NCI-H2227 (cell line): ENCODE measurements at regions not wholly inside any gene's neighbourhood (a gene's known extent, or its start where the extent isn't known, plus 50 kb on each side); places are given as distances from the start of the nearest gene placed in this dataset.
"Not testable (repeated sequence)": the region's sequence is repeated elsewhere in the genome, so short reads cannot be mapped to it uniquely, and the experiment has no call there.

ENCODE experiments used
- DNase-seq: peaks from one replicate; lab custom pipeline; 2025; ENCODE audit not compliant: unreplicated experiment; lab: John Stamatoyannopoulos, UW

- not testable (repeated sequence) for DNase-seq
These were observed 262.5 kb downstream of the SMARCA2 start for GRCh38 chr9:2277644-2278043.

GRCh38 chr9:2279138-2279537 lies 264.0 kb downstream of the SMARCA2 start:
- not testable (repeated sequence) for DNase-seq

- no peak for DNase-seq
These were observed 266.1 kb downstream of the SMARCA2 start for GRCh38 chr9:2281031-2281802.

- DNase-seq, result no peak
These were observed 266.6 kb downstream of the SMARCA2 start for GRCh38 chr9:2281803-2282185.

- DNase-seq, result no peak
These were observed 269.6 kb downstream of the SMARCA2 start for GRCh38 chr9:2284770-2285169.

- DNase-seq, result no peak
These were observed 270.5 kb downstream of the SMARCA2 start for GRCh38 chr9:2285416-2286332.

GRCh38 chr9:2286333-2286705 lies 271.2 kb downstream of the SMARCA2 start:
- no peak for DNase-seq

GRCh38 chr9:2286825-2287455 lies 271.8 kb downstream of the SMARCA2 start:
- no peak for DNase-seq

- DNase-seq, result no peak
These were observed 273.2 kb downstream of the SMARCA2 start for GRCh38 chr9:2288309-2288708.

- no peak for DNase-seq
These were observed 274.1 kb downstream of the SMARCA2 start for GRCh38 chr9:2289263-2289662.

GRCh38 chr9:2290382-2290781 lies 275.2 kb downstream of the SMARCA2 start:
- no peak for DNase-seq

GRCh38 chr9:2291980-2292704 lies 277.0 kb downstream of the SMARCA2 start:
- DNase-seq, result no peak

- DNase-seq, result no peak
These were observed 277.6 kb downstream of the SMARCA2 start for GRCh38 chr9:2292733-2293132.

- DNase-seq, result no peak
These were observed 282.6 kb downstream of the SMARCA2 start for GRCh38 chr9:2297771-2298170.

GRCh38 chr9:2298217-2298616 lies 283.1 kb downstream of the SMARCA2 start:
- no peak for DNase-seq

- no peak for DNase-seq
These were observed 284.2 kb downstream of the SMARCA2 start for GRCh38 chr9:2299156-2299842.

GRCh38 chr9:2299843-2300205 lies 284.7 kb downstream of the SMARCA2 start:
- DNase-seq, result no peak

- DNase-seq, result no peak
These were observed 285.2 kb downstream of the SMARCA2 start for GRCh38 chr9:2300325-2300724.

GRCh38 chr9:2302606-2303005 lies 287.5 kb downstream of the SMARCA2 start:
- DNase-seq, result no peak

GRCh38 chr9:2303056-2303455 lies 287.9 kb downstream of the SMARCA2 start:
- DNase-seq, result no peak

GRCh38 chr9:2307480-2307879 lies 292.3 kb downstream of the SMARCA2 start:
- no peak for DNase-seq
